ENCODE measurements at regions not wholly inside any gene's neighbourhood (a gene's known extent, or its start where the extent isn't known, plus 50 kb on each side); places are given as distances from the start of the nearest gene placed in this dataset.

DNA sequence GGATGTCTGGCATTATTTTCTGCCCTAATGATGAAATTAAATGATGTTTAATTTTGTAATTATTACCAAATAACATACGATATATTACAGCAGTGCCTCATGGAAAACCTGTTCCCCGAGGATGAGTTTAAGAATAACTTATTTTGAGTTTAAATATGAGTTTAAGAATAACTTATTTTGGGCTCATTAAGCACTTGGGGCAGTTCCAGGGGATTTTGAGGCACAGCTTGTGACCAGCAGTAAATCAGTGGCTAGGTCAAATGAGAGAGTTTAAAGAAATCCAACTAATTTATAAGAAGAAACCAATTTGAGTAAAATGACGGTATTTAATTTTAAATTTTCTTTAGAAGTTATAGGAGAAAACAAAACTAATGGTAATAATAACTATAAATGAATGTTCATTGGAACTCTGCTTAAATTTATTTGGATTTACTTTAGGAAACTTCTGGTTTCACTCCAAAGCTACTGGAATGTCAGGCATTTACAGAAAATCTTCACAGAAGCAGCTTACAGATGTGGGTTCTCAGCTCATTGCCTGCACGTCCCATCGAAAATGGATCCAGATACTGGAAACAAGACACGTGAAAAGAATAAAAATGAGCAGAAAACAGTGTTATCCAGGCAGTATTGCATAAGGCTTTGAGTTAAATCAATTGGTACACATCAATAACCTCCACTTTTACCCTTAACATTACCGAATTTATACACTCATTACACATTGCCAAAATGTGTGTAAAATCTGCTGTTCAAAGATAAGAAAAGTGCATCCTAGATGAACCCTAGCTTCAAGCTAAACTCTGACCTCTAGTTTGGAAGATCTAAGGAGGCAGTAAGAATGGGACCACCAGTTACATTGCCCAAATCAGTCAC is 784.5 kb upstream of the IGFBP3 start:
- intact Hi-C loops (cut with micrococcal nuclease; ENCODE audit: unreplicated experiment) = no loop called here
- no peak overlapping the region for H3K4me2 ChIP-seq (ENCODE audit: control insufficient read depth, insufficient read depth)
- FAIRE-seq = no peak
- in situ Hi-C loops (cut with MboI) = no loop called here
- ATAC-seq = no peak
- H3K79me2 ChIP-seq (ENCODE audit: control insufficient read depth, insufficient read depth, low read length) = no peaks in the 10 kb centered on the region
- H2AFZ ChIP-seq (ENCODE audit: control insufficient read depth, low read depth, low read length) = no peak overlapping the region
- ChIA-PET POLR2A (interaction anchor here (0.6 to 1.0 kb wide), 2 partner anchors 10 to 540 kb away, joined by 3 read pairs; no protein-coding TSS in a partner anchor), CTCF (no interaction called here), RAD21 (ENCODE audit: unreplicated experiment) (interaction anchor here (1.0 to 1.2 kb wide), 2 partner anchors 9 to 22 kb away, joined by 3 to 5 read pairs; no protein-coding TSS in a partner anchor), SMC1A (ENCODE audit: uncharacterized antibody, unreplicated experiment) (interaction anchor here (0.8 to 2.9 kb wide), 12 partner anchors 9 to 348 kb away, joined by 3 to 10 read pairs (median 4); no protein-coding TSS in a partner anchor)
- no TSS peak for BruUV-seq (replicated peaks)
- no peaks in the 10 kb centered on the region for H3K9me3 ChIP-seq (replicated peaks; ENCODE audit: control insufficient read depth, insufficient read depth, low read length)
- no peak overlapping the region for H3K9ac ChIP-seq (ENCODE audit: control insufficient read depth, insufficient read depth, low read length)
- DNase-seq (ENCODE audit: low read depth, low spot score) = no peak
- no peaks in the 10 kb centered on the region for H3K36me3 ChIP-seq (ENCODE audit: control insufficient read depth in 2 of 2, insufficient read depth in 2 of 2, low read length in 1 of 2)
- no peaks in the 10 kb centered on the region for H4K20me1 ChIP-seq (ENCODE audit: control insufficient read depth, insufficient read depth)
- H3K27me3 ChIP-seq (replicated peaks in 1 of 2; ENCODE audit: control insufficient read depth in 2 of 2, insufficient read depth in 2 of 2, low read length in 1 of 2) = no peaks in the 10 kb centered on the region
- no peak overlapping the region for H3K4me3 ChIP-seq
- TF ChIP-seq BACH1 (IDR thresholded peaks at IDR 0.05; ENCODE audit: borderline replicate concordance) (no peak), PML (IDR thresholded peaks at IDR 0.05; ENCODE audit: low read length) (no peak), BRCA1 (IDR thresholded peaks at IDR 0.05; ENCODE audit: low read depth, low read length) (no peak), EED (IDR thresholded peaks at IDR 0.05; ENCODE audit: low read depth) (no peak), MXI1 (IDR thresholded peaks at IDR 0.05; ENCODE audit: low read depth, low read length) (no peak), MTA3 (IDR thresholded peaks at IDR 0.05; ENCODE audit: borderline replicate concordance, low read length) (no peak)
- TF ChIP-seq, protein P1, sequence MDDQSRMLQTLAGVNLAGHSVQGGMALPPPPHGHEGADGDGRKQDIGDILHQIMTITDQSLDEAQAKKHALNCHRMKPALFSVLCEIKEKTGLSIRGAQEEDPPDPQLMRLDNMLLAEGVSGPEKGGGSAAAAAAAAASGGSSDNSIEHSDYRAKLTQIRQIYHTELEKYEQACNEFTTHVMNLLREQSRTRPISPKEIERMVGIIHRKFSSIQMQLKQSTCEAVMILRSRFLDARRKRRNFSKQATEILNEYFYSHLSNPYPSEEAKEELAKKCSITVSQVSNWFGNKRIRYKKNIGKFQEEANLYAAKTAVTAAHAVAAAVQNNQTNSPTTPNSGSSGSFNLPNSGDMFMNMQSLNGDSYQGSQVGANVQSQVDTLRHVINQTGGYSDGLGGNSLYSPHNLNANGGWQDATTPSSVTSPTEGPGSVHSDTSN (IDR thresholded peaks at IDR 0.05; ENCODE audit: insufficient replicate concordance, low read depth, low read length) = no peak
- TF ChIP-seq, protein P2, sequence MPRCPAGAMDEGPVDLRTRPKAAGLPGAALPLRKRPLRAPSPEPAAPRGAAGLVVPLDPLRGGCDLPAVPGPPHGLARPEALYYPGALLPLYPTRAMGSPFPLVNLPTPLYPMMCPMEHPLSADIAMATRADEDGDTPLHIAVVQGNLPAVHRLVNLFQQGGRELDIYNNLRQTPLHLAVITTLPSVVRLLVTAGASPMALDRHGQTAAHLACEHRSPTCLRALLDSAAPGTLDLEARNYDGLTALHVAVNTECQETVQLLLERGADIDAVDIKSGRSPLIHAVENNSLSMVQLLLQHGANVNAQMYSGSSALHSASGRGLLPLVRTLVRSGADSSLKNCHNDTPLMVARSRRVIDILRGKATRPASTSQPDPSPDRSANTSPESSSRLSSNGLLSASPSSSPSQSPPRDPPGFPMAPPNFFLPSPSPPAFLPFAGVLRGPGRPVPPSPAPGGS (IDR thresholded peaks at IDR 0.05; ENCODE audit: borderline replicate concordance, insufficient read depth, low read depth, low read length, poor library complexity, severe bottlenecking) = no peak
- WGBS (ENCODE audit: insufficient coverage, insufficient replicate concordance, low lambda C conversion rate, missing lambda C conversion rate) = 6% methylated on average over 7 of the region's 7 CpGs
- H3K27ac ChIP-seq (ENCODE audit: control insufficient read depth, insufficient read depth) = no peak overlapping the region
- H3K4me1 ChIP-seq (ENCODE audit: control insufficient read depth, insufficient read depth, low read length) = no peaks in the 10 kb centered on the region
